Progenitor cell of endocrine pancreas (in vitro differentiated cells): ENCODE measurements at regions not wholly inside any gene's neighbourhood (a gene's known extent, or its start where the extent isn't known, plus 50 kb on each side); places are given as distances from the start of the nearest gene placed in this dataset.

Experiments used
- DNase-seq: peaks from one replicate; pipeline ENCODE4 v3.0.0; 2021; ENCODE audit warnings: low spot score; ENCODE audit not compliant: unreplicated experiment
- H3K27ac Mint-ChIP-seq: 2 replicates; pipeline ENCODE4 v1.8.0; 2021; ENCODE audit warnings: mild to moderate bottlenecking, moderate library complexity, mixed read lengths
- H3K27me3 Mint-ChIP-seq: 2 replicates; pipeline ENCODE4 v1.8.0; 2021; ENCODE audit warnings: mixed read lengths
- H3K36me3 Mint-ChIP-seq: 2 replicates; pipeline ENCODE4 v1.8.0; 2022; ENCODE audit warnings: mixed read lengths; ENCODE audit not compliant: insufficient read depth
- H3K4me1 Mint-ChIP-seq: 2 replicates; pipeline ENCODE4 v1.8.0; 2021; ENCODE audit warnings: low read depth, mixed read lengths
- H3K4me3 Mint-ChIP-seq: 2 replicates; pipeline ENCODE4 v1.8.0; 2021; ENCODE audit warnings: low read depth, mild to moderate bottlenecking, moderate library complexity, mixed read lengths
- H3K9me3 Mint-ChIP-seq: 2 replicates; pipeline ENCODE4 v1.8.0; 2021; ENCODE audit warnings: low read depth, mixed read lengths
- CTCF ChIP-seq: fragments of 200-600 bp; sonication (generic); IDR thresholded peaks from one replicate; pipeline ENCODE4 v1.5.0; 2021; ENCODE audit warnings: antibody characterized with exemption, mild to moderate bottlenecking; ENCODE audit not compliant: unreplicated experiment

- no peaks in the 10 kb centered on the region for H3K36me3 Mint-ChIP-seq
- H3K27me3 Mint-ChIP-seq = no peaks in the 10 kb centered on the region
- H3K27ac Mint-ChIP-seq = no peak overlapping the region
- no peak for DNase-seq
- no peak overlapping the region for H3K4me3 Mint-ChIP-seq
- TF ChIP-seq CTCF = no peak
- H3K4me1 Mint-ChIP-seq = no peaks in the 10 kb centered on the region
- H3K9me3 Mint-ChIP-seq = peaks cover 4% of the 10 kb centered on the region
Observed at GRCh38 chr7:81526971-81527370, 242.9 kb downstream of the HGF start.

- Mint-ChIP-seq H3K4me3 (no peak overlapping the region), H3K36me3 (no peaks in the 10 kb centered on the region), H3K27me3 (no peaks in the 10 kb centered on the region), H3K9me3 (peaks cover 4% of the 10 kb centered on the region), H3K4me1 (no peaks in the 10 kb centered on the region), H3K27ac (no peak overlapping the region)
- no peak for DNase-seq
- no peak for TF ChIP-seq CTCF
Observed at GRCh38 chr7:81525841-81526240, 244.0 kb downstream of the HGF start.

GRCh38 chr7:81519886-81520285, 250.0 kb downstream of the HGF start:
- no peak for DNase-seq
- TF ChIP-seq CTCF = no peak
- Mint-ChIP-seq H3K4me3 (no peak overlapping the region), H3K9me3 (no peaks in the 10 kb centered on the region), H3K27me3 (no peaks in the 10 kb centered on the region), H3K4me1 (no peaks in the 10 kb centered on the region), H3K36me3 (no peaks in the 10 kb centered on the region), H3K27ac (no peak overlapping the region)

GRCh38 chr7:81516898-81517297, 252.9 kb downstream of the HGF start:
- H3K4me3 Mint-ChIP-seq = no peak overlapping the region
- no peaks in the 10 kb centered on the region for H3K27me3 Mint-ChIP-seq
- H3K9me3 Mint-ChIP-seq = peaks cover 4% of the 10 kb centered on the region
- no peak overlapping the region for H3K27ac Mint-ChIP-seq
- no peak for TF ChIP-seq CTCF
- H3K36me3 Mint-ChIP-seq = no peaks in the 10 kb centered on the region
- no peaks in the 10 kb centered on the region for H3K4me1 Mint-ChIP-seq
- no peak for DNase-seq

GRCh38 chr7:81515009-81515408, 254.8 kb downstream of the HGF start:
- H3K9me3 Mint-ChIP-seq = peaks cover 4% of the 10 kb centered on the region
- H3K36me3 Mint-ChIP-seq = no peaks in the 10 kb centered on the region
- no peak overlapping the region for H3K27ac Mint-ChIP-seq
- no peaks in the 10 kb centered on the region for H3K27me3 Mint-ChIP-seq
- H3K4me1 Mint-ChIP-seq = no peaks in the 10 kb centered on the region
- no peak for TF ChIP-seq CTCF
- no peak overlapping the region for H3K4me3 Mint-ChIP-seq
- no peak for DNase-seq
